Suprapubic skin (tissue), 4 donors: ENCODE measurements at regions not wholly inside any gene's neighbourhood (a gene's known extent, or its start where the extent isn't known, plus 50 kb on each side); places are given as distances from the start of the nearest gene placed in this dataset.

Experiments
- EP300 ChIP-seq: sonication (generic); formaldehyde crosslinking; IDR thresholded peaks from one replicate; pipeline ENCODE4 v1.6.1; 2017; ENCODE audit warnings: antibody characterized with exemption
- POLR2A ChIP-seq, 2 donors: fragments of 450-650 bp; IDR thresholded peaks; one replicate each; pipeline ENCODE4 v1.6.1; 2017; ENCODE audit warnings: antibody characterized with exemption in 2 of 2, mild to moderate bottlenecking in 2 of 2, moderate library complexity in 2 of 2
- POLR2AphosphoS5 ChIP-seq, 3 donors: sonication (generic); formaldehyde crosslinking; IDR thresholded peaks; one replicate each; pipeline ENCODE4 v1.6.1; 2017; ENCODE audit warnings: antibody characterized with exemption in 3 of 3
- TF ChIP-seq, protein P1 (sequence below), 2 donors: fragments of 200-600 bp in 1 of 2; fragments of 450-650 bp in 1 of 2; sonication (generic) in 1 of 2; IDR thresholded peaks; one replicate each; pipeline ENCODE4 v1.5.1; 2016 to 2019; ENCODE audit warnings: antibody characterized with exemption in 2 of 2, mild to moderate bottlenecking in 1 of 2, moderate library complexity in 1 of 2

DNA sequence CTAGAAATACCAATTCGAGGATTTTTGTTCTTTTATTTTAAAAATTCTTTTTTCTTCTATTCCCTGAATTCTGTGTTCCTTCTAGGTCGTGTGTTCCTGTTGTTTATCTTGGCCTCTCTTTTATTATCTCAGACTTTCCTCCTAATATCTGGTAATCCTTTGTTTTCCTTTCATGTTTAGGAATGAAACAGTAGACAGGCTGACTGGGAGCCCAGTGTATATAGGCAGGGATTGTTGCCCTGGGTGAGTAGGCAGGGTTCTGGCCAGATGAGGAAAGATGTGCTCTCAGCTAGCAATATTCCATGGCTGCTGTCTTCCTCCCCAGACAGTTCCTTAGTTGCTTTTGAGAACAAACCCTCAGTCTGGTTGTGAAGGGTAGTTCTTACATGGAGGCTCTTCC, 161.8 kb upstream of the PDE4B start:
- TF ChIP-seq, protein P1, sequence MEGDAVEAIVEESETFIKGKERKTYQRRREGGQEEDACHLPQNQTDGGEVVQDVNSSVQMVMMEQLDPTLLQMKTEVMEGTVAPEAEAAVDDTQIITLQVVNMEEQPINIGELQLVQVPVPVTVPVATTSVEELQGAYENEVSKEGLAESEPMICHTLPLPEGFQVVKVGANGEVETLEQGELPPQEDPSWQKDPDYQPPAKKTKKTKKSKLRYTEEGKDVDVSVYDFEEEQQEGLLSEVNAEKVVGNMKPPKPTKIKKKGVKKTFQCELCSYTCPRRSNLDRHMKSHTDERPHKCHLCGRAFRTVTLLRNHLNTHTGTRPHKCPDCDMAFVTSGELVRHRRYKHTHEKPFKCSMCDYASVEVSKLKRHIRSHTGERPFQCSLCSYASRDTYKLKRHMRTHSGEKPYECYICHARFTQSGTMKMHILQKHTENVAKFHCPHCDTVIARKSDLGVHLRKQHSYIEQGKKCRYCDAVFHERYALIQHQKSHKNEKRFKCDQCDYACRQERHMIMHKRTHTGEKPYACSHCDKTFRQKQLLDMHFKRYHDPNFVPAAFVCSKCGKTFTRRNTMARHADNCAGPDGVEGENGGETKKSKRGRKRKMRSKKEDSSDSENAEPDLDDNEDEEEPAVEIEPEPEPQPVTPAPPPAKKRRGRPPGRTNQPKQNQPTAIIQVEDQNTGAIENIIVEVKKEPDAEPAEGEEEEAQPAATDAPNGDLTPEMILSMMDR (IDR thresholded peaks at IDR 0.05) = no peak
- TF ChIP-seq POLR2A (IDR thresholded peaks at IDR 0.05) = no peak
- TF ChIP-seq POLR2AphosphoS5 (IDR thresholded peaks at IDR 0.05) = no peak
- TF ChIP-seq EP300 = no peak
